ENCODE measurements at regions not wholly inside any gene's neighbourhood (a gene's known extent, or its start where the extent isn't known, plus 50 kb on each side); places are given as distances from the start of the nearest gene placed in this dataset.

- intact Hi-C loops (cut with DNase I): no loop called here
- H3K4me3 ChIP-seq: no peak overlapping the region
- TF ChIP-seq POLR2A (IDR thresholded peaks at IDR 0.05) (no peak), CTCF (IDR thresholded peaks at IDR 0.05) (no peak)
- no peaks in the 10 kb centered on the region for H3K9me3 ChIP-seq
- no peaks in the 10 kb centered on the region for H3K36me3 ChIP-seq
- ATAC-seq (no peak), DNase-seq (no peak)
- H3K27ac ChIP-seq: no peak overlapping the region
- H3K4me1 ChIP-seq: no peaks in the 10 kb centered on the region
- no peaks in the 10 kb centered on the region for H3K27me3 ChIP-seq
- 45% methylated on average over 4 of the region's 4 CpGs for WGBS (ENCODE audit: insufficient coverage, low coverage, low lambda C conversion rate, missing lambda C conversion rate)
These were observed 539.1 kb downstream of the CDK5RAP2 start for GRCh38 chr9:120040896-120041295.

GRCh38 chr9:120038342-120038741 is 541.6 kb downstream of the CDK5RAP2 start:
- intact Hi-C loops (cut with DNase I): no loop called here
- Histone ChIP-seq H3K27me3 (no peaks in the 10 kb centered on the region), H3K9me3 (no peaks in the 10 kb centered on the region), H3K36me3 (no peaks in the 10 kb centered on the region), H3K4me3 (no peak overlapping the region), H3K4me1 (no peaks in the 10 kb centered on the region), H3K27ac (no peak overlapping the region)
- WGBS (ENCODE audit: insufficient coverage, low coverage, low lambda C conversion rate, missing lambda C conversion rate): 33% methylated on average over 4 of the region's 4 CpGs
- peak; percentile 48 to 82 (median 65) for ATAC-seq
- DNase-seq: peak in 2 of 3 donors; percentile 39 to 44
- TF ChIP-seq CTCF (IDR thresholded peaks at IDR 0.05) (no peak), POLR2A (IDR thresholded peaks at IDR 0.05) (no peak)

- no peak overlapping the region for H3K4me3 ChIP-seq
- TF ChIP-seq CTCF (IDR thresholded peaks at IDR 0.05) (peak in 2 of 4 donors; percentile 14 to 15), POLR2A (IDR thresholded peaks at IDR 0.05) (no peak)
- no peaks in the 10 kb centered on the region for H3K36me3 ChIP-seq
- no peaks in the 10 kb centered on the region for H3K27me3 ChIP-seq
- DNase-seq: no peak
- H3K4me1 ChIP-seq: no peaks in the 10 kb centered on the region
- no peak for ATAC-seq
- no peaks in the 10 kb centered on the region for H3K9me3 ChIP-seq
- 85% methylated on average over 4 of the region's 9 CpGs for WGBS (ENCODE audit: insufficient coverage, low coverage, low lambda C conversion rate, missing lambda C conversion rate)
- H3K27ac ChIP-seq: no peak overlapping the region
- intact Hi-C loops (cut with DNase I): no loop called here
These were observed 547.3 kb downstream of the CDK5RAP2 start for GRCh38 chr9:120032639-120033038.

GRCh38 chr9:120030847-120031246 is 549.1 kb downstream of the CDK5RAP2 start:
- Histone ChIP-seq H3K27ac (no peak overlapping the region), H3K9me3 (no peaks in the 10 kb centered on the region), H3K27me3 (no peaks in the 10 kb centered on the region), H3K36me3 (no peaks in the 10 kb centered on the region), H3K4me3 (no peak overlapping the region), H3K4me1 (no peaks in the 10 kb centered on the region)
- intact Hi-C loops (cut with DNase I): no loop called here
- DNase-seq (peak in 1 of 3 donors; percentile 16), ATAC-seq (no peak)
- TF ChIP-seq CTCF (IDR thresholded peaks at IDR 0.05): no peak
- TF ChIP-seq POLR2A (IDR thresholded peaks at IDR 0.05): no peak
- WGBS (ENCODE audit: insufficient coverage, low coverage, low lambda C conversion rate, missing lambda C conversion rate): 23% methylated on average over 4 of the region's 5 CpGs

GRCh38 chr9:120018550-120018949 is 561.4 kb downstream of the CDK5RAP2 start:
- H3K27ac ChIP-seq: no peak overlapping the region
- TF ChIP-seq POLR2A (IDR thresholded peaks at IDR 0.05) (no peak), CTCF (IDR thresholded peaks at IDR 0.05) (no peak)
- no peaks in the 10 kb centered on the region for H3K27me3 ChIP-seq
- DNase-seq (no peak), ATAC-seq (no peak)
- H3K9me3 ChIP-seq: no peaks in the 10 kb centered on the region
- intact Hi-C loops (cut with DNase I): no loop called here
- H3K4me3 ChIP-seq: no peak overlapping the region
- H3K4me1 ChIP-seq: no peaks in the 10 kb centered on the region
- H3K36me3 ChIP-seq: no peaks in the 10 kb centered on the region
